22Rv1 (cell line): ENCODE measurements at regions not wholly inside any gene's neighbourhood (a gene's known extent, or its start where the extent isn't known, plus 50 kb on each side); places are given as distances from the start of the nearest gene placed in this dataset.

Experiments used
- CTCF ChIP-seq: fragments of 450-650 bp; IDR thresholded peaks from 2 replicates; pipeline ENCODE4 v1.5.1; 2017; ENCODE audit warnings: mild to moderate bottlenecking
- ZFX ChIP-seq: fragments of 450-650 bp; IDR thresholded peaks from 2 replicates; pipeline ENCODE4 v1.6.1; 2017; ENCODE audit warnings: antibody characterized with exemption, borderline replicate concordance

GRCh38 chr14:32010604-32011125 is 66.4 kb upstream of the ARHGAP5 start:
- TF ChIP-seq CTCF (no peak), ZFX (no peak)
